K562 (cell line): ENCODE measurements at regions not wholly inside any gene's neighbourhood (a gene's known extent, or its start where the extent isn't known, plus 50 kb on each side); places are given as distances from the start of the nearest gene placed in this dataset.

Source experiments
- BRD4 ChIP-seq: fragments of 200-600 bp; sonication (generic); IDR thresholded peaks from 2 replicates; pipeline ENCODE4 v1.6.1; 2017; ENCODE audit warnings: inconsistent platforms
- MAX ChIP-seq: sonication (generic); formaldehyde crosslinking; IDR thresholded peaks from 2 replicates; pipeline ENCODE4 v1.9.0; 2022; ENCODE audit warnings: mild to moderate bottlenecking, missing genetic modification reagents
- MEIS2 ChIP-seq: fragments of 450-650 bp; IDR thresholded peaks from 2 replicates; pipeline ENCODE4 v1.6.1; 2014; ENCODE audit warnings: mild to moderate bottlenecking; ENCODE audit not compliant: partially characterized antibody
- RUNX1 ChIP-seq: sonication (generic); IDR thresholded peaks from 2 replicates; pipeline ENCODE4 v1.6.1; 2016; ENCODE audit warnings: antibody characterized with exemption, low read depth
- ZNF311 ChIP-seq: fragments of 250-450 bp; sonication (Bioruptor Pico); IDR thresholded peaks from 2 replicates; pipeline ENCODE4 v1.4.0; 2020; ENCODE audit warnings: mild to moderate bottlenecking, moderate library complexity
- TF ChIP-seq, protein P1 (sequence below), 3 experiments: IDR thresholded peaks in 2 of 3; conservative IDR thresholded peaks in 1 of 3; 2 replicates each; pipeline ENCODE4 v1.5.1; 2011 to 2012; ENCODE audit warnings: low read length in 3 of 3, mild to moderate bottlenecking in 3 of 3, control low read depth in 2 of 3, improper control_type of control experiment in 1 of 3, inconsistent platforms in 1 of 3, low read depth in 1 of 3, mixed read lengths in 1 of 3, moderate library complexity in 1 of 3; ENCODE audit not compliant: insufficient read depth in 2 of 3
- TF ChIP-seq, protein P2 (sequence below): fragments of 150-350 bp; IDR thresholded peaks from 2 replicates; pipeline ENCODE4 v1.6.1; 2014; ENCODE audit warnings: low read depth, mild to moderate bottlenecking, low read length, borderline replicate concordance
- TF ChIP-seq, protein P3 (sequence below): fragments of 450-650 bp; formaldehyde crosslinking; IDR thresholded peaks from 2 replicates; pipeline ENCODE4 v1.4.0; 2020; ENCODE audit warnings: mild to moderate bottlenecking, moderate library complexity

DNA sequence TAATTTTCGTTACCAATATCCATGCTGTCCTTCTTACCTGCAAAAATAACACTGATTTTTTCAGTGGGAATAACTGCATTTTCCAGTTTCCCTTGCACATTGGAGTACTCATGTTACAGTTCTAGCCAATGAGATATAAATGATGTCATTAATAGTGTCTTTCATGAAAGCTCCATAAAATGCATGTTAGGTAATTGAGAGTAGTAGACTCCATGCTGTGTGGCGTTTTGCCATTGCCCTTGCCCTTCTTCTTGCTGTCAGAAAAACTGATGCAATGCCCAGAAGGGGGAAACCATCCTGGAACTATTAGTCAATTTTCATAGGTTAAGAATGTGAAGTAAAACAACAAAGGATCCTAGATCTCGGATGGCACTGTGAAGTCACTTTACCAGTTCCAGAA, 1765.3 kb downstream of the EFNA5 start:
- TF ChIP-seq MEIS2 (no peak), ZNF311 (CRISPR knock-in tag) (no peak), BRD4 (no peak), MAX (CRISPR knock-in tag) (no peak), RUNX1 (no peak)
- TF ChIP-seq, protein P1, sequence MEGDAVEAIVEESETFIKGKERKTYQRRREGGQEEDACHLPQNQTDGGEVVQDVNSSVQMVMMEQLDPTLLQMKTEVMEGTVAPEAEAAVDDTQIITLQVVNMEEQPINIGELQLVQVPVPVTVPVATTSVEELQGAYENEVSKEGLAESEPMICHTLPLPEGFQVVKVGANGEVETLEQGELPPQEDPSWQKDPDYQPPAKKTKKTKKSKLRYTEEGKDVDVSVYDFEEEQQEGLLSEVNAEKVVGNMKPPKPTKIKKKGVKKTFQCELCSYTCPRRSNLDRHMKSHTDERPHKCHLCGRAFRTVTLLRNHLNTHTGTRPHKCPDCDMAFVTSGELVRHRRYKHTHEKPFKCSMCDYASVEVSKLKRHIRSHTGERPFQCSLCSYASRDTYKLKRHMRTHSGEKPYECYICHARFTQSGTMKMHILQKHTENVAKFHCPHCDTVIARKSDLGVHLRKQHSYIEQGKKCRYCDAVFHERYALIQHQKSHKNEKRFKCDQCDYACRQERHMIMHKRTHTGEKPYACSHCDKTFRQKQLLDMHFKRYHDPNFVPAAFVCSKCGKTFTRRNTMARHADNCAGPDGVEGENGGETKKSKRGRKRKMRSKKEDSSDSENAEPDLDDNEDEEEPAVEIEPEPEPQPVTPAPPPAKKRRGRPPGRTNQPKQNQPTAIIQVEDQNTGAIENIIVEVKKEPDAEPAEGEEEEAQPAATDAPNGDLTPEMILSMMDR (IDR thresholded peaks at IDR 0.05 in 2 of 3, conservative IDR thresholded peaks at IDR 0.05 in 1 of 3; ENCODE audit: insufficient read depth in 2 of 3, low read depth in 1 of 3, low read length in 3 of 3), result no peak
- TF ChIP-seq, protein P2, sequence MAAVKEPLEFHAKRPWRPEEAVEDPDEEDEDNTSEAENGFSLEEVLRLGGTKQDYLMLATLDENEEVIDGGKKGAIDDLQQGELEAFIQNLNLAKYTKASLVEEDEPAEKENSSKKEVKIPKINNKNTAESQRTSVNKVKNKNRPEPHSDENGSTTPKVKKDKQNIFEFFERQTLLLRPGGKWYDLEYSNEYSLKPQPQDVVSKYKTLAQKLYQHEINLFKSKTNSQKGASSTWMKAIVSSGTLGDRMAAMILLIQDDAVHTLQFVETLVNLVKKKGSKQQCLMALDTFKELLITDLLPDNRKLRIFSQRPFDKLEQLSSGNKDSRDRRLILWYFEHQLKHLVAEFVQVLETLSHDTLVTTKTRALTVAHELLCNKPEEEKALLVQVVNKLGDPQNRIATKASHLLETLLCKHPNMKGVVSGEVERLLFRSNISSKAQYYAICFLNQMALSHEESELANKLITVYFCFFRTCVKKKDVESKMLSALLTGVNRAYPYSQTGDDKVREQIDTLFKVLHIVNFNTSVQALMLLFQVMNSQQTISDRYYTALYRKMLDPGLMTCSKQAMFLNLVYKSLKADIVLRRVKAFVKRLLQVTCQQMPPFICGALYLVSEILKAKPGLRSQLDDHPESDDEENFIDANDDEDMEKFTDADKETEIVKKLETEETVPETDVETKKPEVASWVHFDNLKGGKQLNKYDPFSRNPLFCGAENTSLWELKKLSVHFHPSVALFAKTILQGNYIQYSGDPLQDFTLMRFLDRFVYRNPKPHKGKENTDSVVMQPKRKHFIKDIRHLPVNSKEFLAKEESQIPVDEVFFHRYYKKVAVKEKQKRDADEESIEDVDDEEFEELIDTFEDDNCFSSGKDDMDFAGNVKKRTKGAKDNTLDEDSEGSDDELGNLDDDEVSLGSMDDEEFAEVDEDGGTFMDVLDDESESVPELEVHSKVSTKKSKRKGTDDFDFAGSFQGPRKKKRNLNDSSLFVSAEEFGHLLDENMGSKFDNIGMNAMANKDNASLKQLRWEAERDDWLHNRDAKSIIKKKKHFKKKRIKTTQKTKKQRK, result no peak
- TF ChIP-seq, protein P3, sequence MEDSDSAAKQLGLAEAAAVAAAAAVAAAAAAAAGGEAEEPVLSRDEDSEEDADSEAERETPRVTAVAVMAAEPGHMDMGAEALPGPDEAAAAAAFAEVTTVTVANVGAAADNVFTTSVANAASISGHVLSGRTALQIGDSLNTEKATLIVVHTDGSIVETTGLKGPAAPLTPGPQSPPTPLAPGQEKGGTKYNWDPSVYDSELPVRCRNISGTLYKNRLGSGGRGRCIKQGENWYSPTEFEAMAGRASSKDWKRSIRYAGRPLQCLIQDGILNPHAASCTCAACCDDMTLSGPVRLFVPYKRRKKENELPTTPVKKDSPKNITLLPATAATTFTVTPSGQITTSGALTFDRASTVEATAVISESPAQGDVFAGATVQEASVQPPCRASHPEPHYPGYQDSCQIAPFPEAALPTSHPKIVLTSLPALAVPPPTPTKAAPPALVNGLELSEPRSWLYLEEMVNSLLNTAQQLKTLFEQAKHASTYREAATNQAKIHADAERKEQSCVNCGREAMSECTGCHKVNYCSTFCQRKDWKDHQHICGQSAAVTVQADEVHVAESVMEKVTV (CRISPR knock-in tag), result no peak
